NCI-H2196 (cell line): ENCODE measurements at regions not wholly inside any gene's neighbourhood (a gene's known extent, or its start where the extent isn't known, plus 50 kb on each side); places are given as distances from the start of the nearest gene placed in this dataset.

Source experiments
- DNase-seq: peaks from one replicate; lab custom pipeline; 2025; ENCODE audit not compliant: unreplicated experiment; lab: John Stamatoyannopoulos, UW

DNA sequence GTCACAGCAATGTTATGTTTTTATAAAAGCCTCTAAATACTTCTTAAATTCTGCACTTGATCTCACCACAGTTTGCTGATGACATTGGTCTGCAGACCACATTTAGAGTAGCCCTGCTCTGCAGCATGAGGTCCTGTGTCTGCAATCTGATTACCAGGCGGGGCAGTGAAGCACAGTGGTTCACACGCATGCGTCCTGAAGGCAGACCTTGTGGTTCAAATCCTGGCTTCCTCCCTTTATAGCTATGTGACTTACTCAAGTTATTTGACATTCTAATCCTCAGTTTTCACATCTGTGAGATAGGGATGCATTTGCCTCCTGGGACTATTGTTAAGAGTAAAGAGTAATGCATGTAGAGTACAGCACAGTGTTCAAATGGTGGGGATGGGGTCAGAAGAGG lies 50.3 kb downstream of the BMAL2 start:
- DNase-seq: no peak

DNA sequence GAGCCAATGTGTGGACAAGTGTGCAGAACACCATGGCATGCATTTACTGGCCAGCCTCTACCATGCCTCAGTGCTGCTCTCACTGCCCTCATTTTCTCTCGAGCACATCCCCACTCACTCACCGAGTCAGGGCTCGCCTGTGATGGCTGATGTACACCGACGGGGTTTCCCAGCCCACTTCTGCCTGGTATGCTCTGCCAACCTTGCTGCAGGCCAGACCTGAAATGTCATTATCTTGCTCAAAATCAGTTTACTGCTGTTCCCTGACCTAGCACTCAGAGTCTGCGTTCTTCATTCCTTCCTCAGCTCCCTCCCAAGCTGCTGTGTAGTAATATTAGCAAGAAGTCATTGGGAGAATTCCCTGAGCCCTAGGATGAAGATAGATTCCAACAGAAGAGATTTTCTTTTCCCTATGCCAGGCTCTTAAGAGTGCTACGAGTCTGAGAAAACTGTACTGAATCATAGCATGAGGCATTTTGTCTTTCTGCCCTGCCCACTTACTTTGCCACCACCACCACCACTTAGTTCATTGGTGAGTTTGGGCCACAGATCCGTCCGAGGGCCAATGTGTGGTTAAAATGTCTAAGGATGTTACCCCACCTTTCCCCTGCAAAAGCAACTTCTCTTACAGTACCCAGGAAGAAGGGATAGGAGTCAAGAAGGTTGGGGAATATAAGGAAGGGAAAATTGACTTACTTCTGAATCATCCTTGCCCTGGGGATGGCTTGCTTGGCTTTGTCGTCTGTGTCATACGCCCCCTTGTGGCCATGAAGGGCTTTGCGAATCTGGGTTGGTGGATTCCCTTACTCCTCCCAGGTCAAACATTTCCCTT lies 51.0 kb downstream of the BMAL2 start:
- peak; percentile 94 for DNase-seq

DNA sequence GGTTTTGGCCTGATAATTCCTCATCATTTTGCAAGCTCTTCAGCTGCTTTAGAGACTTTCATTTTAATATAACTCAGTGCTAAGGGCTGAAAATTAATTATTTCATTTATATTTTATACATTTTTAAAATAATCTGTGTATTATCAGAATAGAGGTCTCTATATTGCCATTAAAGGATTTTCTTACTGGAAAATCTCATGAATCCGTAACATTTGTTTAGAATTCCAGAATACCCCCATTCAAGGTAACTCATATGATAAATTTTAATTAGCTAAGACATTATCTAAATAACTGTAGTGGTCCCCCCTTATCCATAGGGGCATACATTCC lies 51.6 kb downstream of the BMAL2 start:
- DNase-seq: no peak

DNA sequence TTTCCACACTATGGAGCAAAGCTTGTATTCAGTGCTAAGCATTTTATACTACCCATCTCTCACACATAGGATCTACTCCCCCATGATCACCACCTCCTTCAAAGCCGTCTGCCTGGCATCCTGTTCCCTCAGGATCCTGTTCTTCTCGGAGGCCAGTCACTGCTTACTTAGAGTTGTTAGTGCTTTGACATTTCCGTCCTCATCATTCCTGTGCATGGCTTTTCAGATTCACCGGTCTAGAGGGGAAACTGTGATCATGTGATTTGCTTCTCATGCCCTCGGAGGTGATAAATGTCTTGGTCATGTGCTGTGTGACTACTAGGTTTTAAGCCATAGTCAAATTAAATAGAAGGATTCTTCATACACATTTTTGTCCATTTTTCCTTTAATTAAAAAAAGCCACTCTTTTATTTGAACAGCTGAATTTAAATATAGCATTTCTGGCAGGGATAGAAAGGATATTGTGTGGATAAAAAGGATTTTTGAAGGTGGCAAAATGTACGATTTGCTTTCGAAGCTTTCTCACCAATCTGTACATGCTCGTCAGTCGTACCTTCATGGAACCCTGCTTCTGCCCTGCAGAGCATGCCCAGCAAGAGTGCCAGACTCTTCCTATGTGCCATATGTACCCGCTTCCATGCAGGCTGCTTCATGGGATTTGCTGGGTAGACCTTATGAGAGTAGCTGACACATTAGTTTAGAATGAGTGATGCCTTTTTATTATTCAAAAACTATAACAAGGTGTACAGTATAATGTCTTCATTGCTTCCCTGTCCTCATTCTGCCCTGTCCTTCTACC lies 53.3 kb downstream of the BMAL2 start:
- DNase-seq: no peak

DNA sequence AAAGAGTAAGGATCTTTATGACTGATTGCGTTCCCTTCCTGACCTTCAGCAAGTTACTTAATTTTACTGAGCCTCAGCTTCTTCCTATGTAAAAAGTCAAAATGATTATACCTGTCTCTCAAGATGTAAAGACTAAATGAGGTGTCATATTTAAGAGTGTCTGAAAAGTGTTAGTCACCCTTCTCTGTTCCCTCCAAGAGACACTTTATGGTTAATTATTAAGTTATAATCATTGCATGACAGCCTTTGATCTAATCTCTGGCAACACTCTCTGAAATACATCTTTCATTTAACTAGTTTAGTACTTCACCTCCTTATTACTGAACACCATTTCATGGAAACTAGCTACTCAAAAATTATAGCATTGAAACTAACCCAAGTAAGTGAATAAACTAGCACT lies 54.8 kb downstream of the BMAL2 start:
- DNase-seq: no peak

DNA sequence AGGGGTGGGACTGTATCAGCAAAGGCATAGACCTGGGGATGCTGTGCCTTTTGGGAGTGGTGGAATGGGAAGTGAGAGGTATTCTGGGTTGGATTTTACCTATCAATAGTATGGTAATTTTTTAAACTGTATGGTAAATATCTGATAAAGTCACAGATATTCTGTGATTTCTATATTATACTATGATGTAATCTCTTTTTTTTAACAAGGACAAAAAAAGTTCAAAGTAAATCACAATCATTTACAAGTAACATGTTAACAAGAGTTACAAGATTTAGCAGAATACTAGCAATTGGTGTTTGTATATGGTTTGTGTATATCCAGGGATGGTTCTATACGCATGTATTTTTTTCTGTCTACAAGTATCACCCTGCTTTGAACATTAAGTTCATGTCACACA lies 56.0 kb downstream of the BMAL2 start:
- DNase-seq: no peak

DNA sequence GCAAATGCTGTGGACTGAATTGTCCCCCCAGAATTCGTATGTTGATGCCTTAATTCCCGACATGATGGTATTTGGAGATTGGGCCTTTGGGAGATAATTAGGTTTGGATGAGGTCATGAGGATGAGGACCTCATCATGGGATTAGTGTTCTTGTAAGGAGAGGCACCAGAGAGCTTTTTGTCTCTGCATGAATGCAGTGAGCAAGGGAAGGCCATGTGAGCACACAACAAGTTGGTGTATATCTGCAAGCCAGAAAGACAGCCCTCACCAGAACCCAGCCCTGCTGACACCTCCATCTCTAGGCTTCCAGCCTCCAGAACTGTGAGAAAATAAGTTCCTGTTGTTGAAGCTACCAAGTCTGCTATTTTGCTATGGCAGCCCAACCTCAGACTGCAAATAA lies 51.9 kb upstream of the SMCO2 start:
- no peak for DNase-seq

DNA sequence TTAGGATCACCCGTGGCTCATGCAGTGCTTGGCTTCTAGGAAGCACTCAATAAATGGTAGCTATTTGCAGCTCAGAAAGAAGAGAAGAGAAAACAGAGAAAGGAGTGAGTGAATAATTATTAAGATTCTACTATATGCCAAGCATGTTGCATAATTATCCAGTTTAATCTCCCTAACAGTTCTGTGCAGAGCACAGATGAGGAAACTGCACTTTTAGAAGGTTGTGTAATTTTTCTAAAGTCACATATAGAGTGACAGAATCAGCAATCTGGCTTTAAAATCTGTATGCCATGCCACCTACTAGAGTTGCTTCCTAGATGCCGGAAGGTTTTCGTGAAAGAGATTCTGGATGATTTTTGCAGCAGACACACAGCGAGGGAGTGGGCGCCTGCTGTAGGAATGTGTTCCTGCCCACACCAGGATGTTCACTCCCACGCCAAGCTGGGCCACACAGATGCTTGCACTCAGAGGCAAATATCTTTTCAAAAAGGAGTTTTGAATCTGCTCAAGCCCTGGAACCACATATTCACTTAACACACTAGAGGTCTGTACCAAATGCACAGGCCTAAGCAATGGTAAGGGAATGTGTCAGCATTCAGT lies 50.2 kb upstream of the SMCO2 start:
- DNase-seq: no peak
